ENCODE measurements at regions not wholly inside any gene's neighbourhood (a gene's known extent, or its start where the extent isn't known, plus 50 kb on each side); places are given as distances from the start of the nearest gene placed in this dataset.

GRCh38 chr6:23647045-23647444, 479.0 kb upstream of the NRSN1 start:
- peaks cover 61% of the 10 kb centered on the region for H3K4me1 Mint-ChIP-seq
- H3K36me3 Mint-ChIP-seq (ENCODE audit: low read depth), result peaks cover 5% of the 10 kb centered on the region

GRCh38 chr6:23650676-23651075, 475.3 kb upstream of the NRSN1 start:
- H3K27ac Mint-ChIP-seq (ENCODE audit: unreplicated experiment), result peak overlapping the region; percentile 87
- H3K9me3 Mint-ChIP-seq, result no peaks in the 10 kb centered on the region
- no peak for TF ChIP-seq CTCF (conservative IDR thresholded peaks at IDR 0.05)
- DNase-seq (ENCODE audit: low read depth, low spot score), result peak; percentile 46
- peaks cover 3% of the 10 kb centered on the region for H3K36me3 Mint-ChIP-seq (ENCODE audit: low read depth)
- peaks cover 66% of the 10 kb centered on the region for H3K4me1 Mint-ChIP-seq
- H3K27me3 Mint-ChIP-seq (ENCODE audit: low read depth), result no peaks in the 10 kb centered on the region
- peak overlapping the region; percentile 15 for H3K4me3 Mint-ChIP-seq

More at GRCh38 chr6:23647045-23647444, 479.0 kb upstream of the NRSN1 start:
- no peak for DNase-seq (ENCODE audit: low read depth, low spot score)
- H3K4me3 Mint-ChIP-seq, result no peak overlapping the region
- no peaks in the 10 kb centered on the region for H3K27me3 Mint-ChIP-seq (ENCODE audit: low read depth)
- no peaks in the 10 kb centered on the region for H3K9me3 Mint-ChIP-seq
- TF ChIP-seq CTCF (conservative IDR thresholded peaks at IDR 0.05), result no peak
- H3K27ac Mint-ChIP-seq (ENCODE audit: unreplicated experiment), result no peak overlapping the region

GRCh38 chr6:23654745-23655144, 471.3 kb upstream of the NRSN1 start:
- no peak for DNase-seq (ENCODE audit: low read depth, low spot score)
- Mint-ChIP-seq H3K36me3 (ENCODE audit: low read depth) (peaks cover 3% of the 10 kb centered on the region), H3K9me3 (no peaks in the 10 kb centered on the region), H3K4me3 (no peak overlapping the region), H3K27me3 (ENCODE audit: low read depth) (no peaks in the 10 kb centered on the region), H3K4me1 (peaks cover 75% of the 10 kb centered on the region), H3K27ac (ENCODE audit: unreplicated experiment) (peak overlapping the region; percentile 94)
- no peak for TF ChIP-seq CTCF (conservative IDR thresholded peaks at IDR 0.05)

- Mint-ChIP-seq H3K36me3 (ENCODE audit: low read depth) (peaks cover 3% of the 10 kb centered on the region), H3K27me3 (ENCODE audit: low read depth) (no peaks in the 10 kb centered on the region), H3K4me1 (peaks cover 70% of the 10 kb centered on the region), H3K9me3 (no peaks in the 10 kb centered on the region), H3K27ac (ENCODE audit: unreplicated experiment) (peak overlapping the region; percentile 94), H3K4me3 (no peak overlapping the region)
- no peak for DNase-seq (ENCODE audit: low read depth, low spot score)
- TF ChIP-seq CTCF (conservative IDR thresholded peaks at IDR 0.05), result no peak
These were observed 470.5 kb upstream of the NRSN1 start for GRCh38 chr6:23655525-23655924.

GRCh38 chr6:23656255-23657194, 469.5 kb upstream of the NRSN1 start:
- peak overlapping the region; percentile 55 for H3K4me3 Mint-ChIP-seq
- no peaks in the 10 kb centered on the region for H3K9me3 Mint-ChIP-seq
- no peak for TF ChIP-seq CTCF (conservative IDR thresholded peaks at IDR 0.05)
- H3K4me1 Mint-ChIP-seq, result peaks cover 60% of the 10 kb centered on the region
- DNase-seq (ENCODE audit: low read depth, low spot score), result no peak
- no peaks in the 10 kb centered on the region for H3K27me3 Mint-ChIP-seq (ENCODE audit: low read depth)
- peaks cover 3% of the 10 kb centered on the region for H3K36me3 Mint-ChIP-seq (ENCODE audit: low read depth)
- peak overlapping the region; percentile 0 for H3K27ac Mint-ChIP-seq (ENCODE audit: unreplicated experiment)
